SU-DHL-6 (cell line): ENCODE measurements at regions not wholly inside any gene's neighbourhood (a gene's known extent, or its start where the extent isn't known, plus 50 kb on each side); places are given as distances from the start of the nearest gene placed in this dataset.

Experiments
- H2AFZ ChIP-seq: fragments of 200-600 bp; sonication (generic); 2 replicates; pipeline ENCODE4 v1.6.1; 2014; ENCODE audit warnings: low read depth, mild to moderate bottlenecking, moderate library complexity, mixed read lengths, antibody characterized with exemption, low read length; ENCODE audit not compliant: severe bottlenecking
- H3F3A ChIP-seq: fragments of 200-600 bp; shearing (Covaris generic); 2 replicates; pipeline ENCODE4 v1.6.0; 2016; ENCODE audit warnings: antibody characterized with exemption, mild to moderate bottlenecking; ENCODE audit not compliant: insufficient read depth
- H3K27ac ChIP-seq: fragments of 200-600 bp; sonication (generic); 2 replicates; pipeline ENCODE4 v1.5.1; 2016; ENCODE audit warnings: low read depth, mild to moderate bottlenecking, low read length, moderate library complexity, mixed read lengths
- H3K27me3 ChIP-seq: fragments of 200-600 bp; sonication (generic), shearing (Covaris generic); 2 replicates; pipeline ENCODE4 v1.6.0; 2014; ENCODE audit warnings: mild to moderate bottlenecking, low read length
- H3K36me3 ChIP-seq: fragments of 200-600 bp; sonication (generic); 2 replicates; pipeline ENCODE4 v1.6.1; 2014; ENCODE audit warnings: mild to moderate bottlenecking, low read length, mixed read lengths
- H3K4me2 ChIP-seq: fragments of 300-600, 200-600 bp; shearing (Covaris generic), sonication (generic); 2 replicates; pipeline ENCODE4 v1.6.0; 2014; ENCODE audit warnings: low read length, low read depth, mild to moderate bottlenecking; ENCODE audit not compliant: poor library complexity, severe bottlenecking
- H3K4me3 ChIP-seq: fragments of 200-600 bp; sonication (generic); 2 replicates; pipeline ENCODE4 v1.5.1; 2014; ENCODE audit warnings: antibody characterized with exemption, low read length, mild to moderate bottlenecking, mixed read lengths; ENCODE audit not compliant: insufficient read depth, poor library complexity, severe bottlenecking
- H3K79me2 ChIP-seq: fragments of 200-600 bp; sonication (generic); 2 replicates; pipeline ENCODE4 v1.6.1; 2014; ENCODE audit warnings: mild to moderate bottlenecking, low read length, moderate library complexity; ENCODE audit not compliant: insufficient read depth
- H3K9ac ChIP-seq: fragments of 200-600 bp; sonication (generic); 2 replicates; pipeline ENCODE4 v1.7.0; 2014; ENCODE audit warnings: mild to moderate bottlenecking, low read length
- H3K9me2 ChIP-seq: fragments of 200-600 bp; sonication (generic); replicated peaks from 2 replicates; pipeline ENCODE4 v1.6.1; 2014; ENCODE audit warnings: low read length; ENCODE audit not compliant: insufficient read depth
- H3K9me3 ChIP-seq: fragments of 200-600 bp; sonication (generic); 2 replicates; pipeline ENCODE4 v1.6.1; 2014; ENCODE audit warnings: low read length, mixed read lengths; ENCODE audit not compliant: insufficient read depth
- H4K20me1 ChIP-seq: fragments of 200-600 bp; sonication (generic); 2 replicates; pipeline ENCODE4 v1.6.1; 2014; ENCODE audit warnings: low read depth, mild to moderate bottlenecking, antibody characterized with exemption, low read length, moderate library complexity, mixed read lengths
- CTCF ChIP-seq: fragments of 200-600 bp; sonication (generic); IDR thresholded peaks from one replicate; pipeline ENCODE4 v1.5.1; 2017; ENCODE audit warnings: antibody characterized with exemption, mild to moderate bottlenecking, low read length, moderate library complexity; ENCODE audit not compliant: insufficient read depth, poor library complexity, severe bottlenecking
- EZH2phosphoT487 ChIP-seq: fragments of 200-600 bp; sonication (generic), shearing (Covaris generic); conservative IDR thresholded peaks from 2 replicates; pipeline ENCODE4 v1.6.1; 2018; ENCODE audit warnings: mild to moderate bottlenecking, antibody characterized with exemption, low read length, moderate library complexity, mixed read lengths

GRCh38 chr16:87199379-87199778 lies 117.8 kb downstream of the C16orf95 start:
- Histone ChIP-seq H3K79me2 (no peaks in the 10 kb centered on the region), H3K27me3 (no peaks in the 10 kb centered on the region), H3K36me3 (no peaks in the 10 kb centered on the region), H3K9me2 (no peaks in the 10 kb centered on the region), H3K4me3 (no peak overlapping the region), H4K20me1 (no peaks in the 10 kb centered on the region), H3K9ac (no peak overlapping the region), H3F3A (no peaks in the 10 kb centered on the region), H2AFZ (no peak overlapping the region), H3K27ac (no peak overlapping the region), H3K4me2 (no peak overlapping the region), H3K9me3 (no peaks in the 10 kb centered on the region)
- TF ChIP-seq EZH2phosphoT487 = no peak
- TF ChIP-seq CTCF = no peak

GRCh38 chr16:87199901-87200300 lies 117.3 kb downstream of the C16orf95 start:
- Histone ChIP-seq H3K9me3 (no peaks in the 10 kb centered on the region), H3K27ac (no peak overlapping the region), H3K9me2 (no peaks in the 10 kb centered on the region), H3K79me2 (no peaks in the 10 kb centered on the region), H4K20me1 (no peaks in the 10 kb centered on the region), H3K9ac (no peak overlapping the region), H3K4me2 (no peak overlapping the region), H3K27me3 (no peaks in the 10 kb centered on the region), H3F3A (no peaks in the 10 kb centered on the region), H3K36me3 (no peaks in the 10 kb centered on the region), H3K4me3 (no peak overlapping the region), H2AFZ (no peak overlapping the region)
- no peak for TF ChIP-seq EZH2phosphoT487
- no peak for TF ChIP-seq CTCF

- TF ChIP-seq CTCF = no peak
- no peak for TF ChIP-seq EZH2phosphoT487
- Histone ChIP-seq H3K9me3 (no peaks in the 10 kb centered on the region), H3K9me2 (no peaks in the 10 kb centered on the region), H3K27ac (no peak overlapping the region), H3K4me3 (no peak overlapping the region), H4K20me1 (no peaks in the 10 kb centered on the region), H3K4me2 (no peak overlapping the region), H3K36me3 (no peaks in the 10 kb centered on the region), H2AFZ (no peak overlapping the region), H3F3A (no peaks in the 10 kb centered on the region), H3K27me3 (no peaks in the 10 kb centered on the region), H3K9ac (no peak overlapping the region), H3K79me2 (no peaks in the 10 kb centered on the region)
Measured at GRCh38 chr16:87200637-87201036, 116.6 kb downstream of the C16orf95 start.

- no peak overlapping the region for H3K9ac ChIP-seq
- H3K4me3 ChIP-seq = no peak overlapping the region
- no peaks in the 10 kb centered on the region for H3K36me3 ChIP-seq
- no peaks in the 10 kb centered on the region for H3K79me2 ChIP-seq
- H3F3A ChIP-seq = no peaks in the 10 kb centered on the region
- H3K27me3 ChIP-seq = no peaks in the 10 kb centered on the region
- no peaks in the 10 kb centered on the region for H4K20me1 ChIP-seq
- no peaks in the 10 kb centered on the region for H3K9me2 ChIP-seq
- H2AFZ ChIP-seq = no peak overlapping the region
- no peaks in the 10 kb centered on the region for H3K9me3 ChIP-seq
- H3K27ac ChIP-seq = no peak overlapping the region
- TF ChIP-seq EZH2phosphoT487 = no peak
- no peak for TF ChIP-seq CTCF
- no peak overlapping the region for H3K4me2 ChIP-seq
Measured at GRCh38 chr16:87201052-87201451, 116.1 kb downstream of the C16orf95 start.
